ENCODE measurements at regions not wholly inside any gene's neighbourhood (a gene's known extent, or its start where the extent isn't known, plus 50 kb on each side); places are given as distances from the start of the nearest gene placed in this dataset.

DNA sequence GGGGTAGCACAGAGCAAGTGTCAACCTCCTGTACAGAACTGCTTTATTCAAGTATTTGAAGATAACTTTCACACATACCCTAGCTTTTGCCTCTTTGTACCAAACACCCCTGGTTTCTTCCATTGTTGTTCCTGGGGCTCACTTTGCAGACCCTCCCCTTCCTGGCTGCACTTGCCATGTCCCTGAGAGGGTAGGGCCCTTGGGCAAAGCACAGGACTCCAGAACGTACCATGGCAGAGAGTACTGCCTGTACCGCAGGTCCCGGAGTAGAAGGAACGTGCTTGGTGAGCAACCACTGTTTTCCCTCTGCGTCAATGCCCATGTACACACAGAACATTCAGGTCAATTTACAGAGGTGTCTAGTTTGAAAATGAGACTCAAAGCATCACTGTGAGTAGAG, 290.4 kb downstream of the EN1 start:
- TF ChIP-seq, protein P1, sequence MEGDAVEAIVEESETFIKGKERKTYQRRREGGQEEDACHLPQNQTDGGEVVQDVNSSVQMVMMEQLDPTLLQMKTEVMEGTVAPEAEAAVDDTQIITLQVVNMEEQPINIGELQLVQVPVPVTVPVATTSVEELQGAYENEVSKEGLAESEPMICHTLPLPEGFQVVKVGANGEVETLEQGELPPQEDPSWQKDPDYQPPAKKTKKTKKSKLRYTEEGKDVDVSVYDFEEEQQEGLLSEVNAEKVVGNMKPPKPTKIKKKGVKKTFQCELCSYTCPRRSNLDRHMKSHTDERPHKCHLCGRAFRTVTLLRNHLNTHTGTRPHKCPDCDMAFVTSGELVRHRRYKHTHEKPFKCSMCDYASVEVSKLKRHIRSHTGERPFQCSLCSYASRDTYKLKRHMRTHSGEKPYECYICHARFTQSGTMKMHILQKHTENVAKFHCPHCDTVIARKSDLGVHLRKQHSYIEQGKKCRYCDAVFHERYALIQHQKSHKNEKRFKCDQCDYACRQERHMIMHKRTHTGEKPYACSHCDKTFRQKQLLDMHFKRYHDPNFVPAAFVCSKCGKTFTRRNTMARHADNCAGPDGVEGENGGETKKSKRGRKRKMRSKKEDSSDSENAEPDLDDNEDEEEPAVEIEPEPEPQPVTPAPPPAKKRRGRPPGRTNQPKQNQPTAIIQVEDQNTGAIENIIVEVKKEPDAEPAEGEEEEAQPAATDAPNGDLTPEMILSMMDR (IDR thresholded peaks at IDR 0.05 in 4 of 5, conservative IDR thresholded peaks at IDR 0.05 in 1 of 5), result no peak
- no peak for TF ChIP-seq POLR2A (IDR thresholded peaks at IDR 0.05)
